IgD-negative memory B cell (primary cell): ENCODE measurements at regions not wholly inside any gene's neighbourhood (a gene's known extent, or its start where the extent isn't known, plus 50 kb on each side); places are given as distances from the start of the nearest gene placed in this dataset.

Experiments used
- H3K27ac Mint-ChIP-seq, 3 donors: one replicate each; pipeline ENCODE4 v1.8.0; 2020 to 2022; ENCODE audit warnings: mild to moderate bottlenecking in 3 of 3, mixed read lengths in 3 of 3, moderate library complexity in 1 of 3
- H3K27me3 Mint-ChIP-seq: one replicate; pipeline ENCODE4 v1.8.0; 2021; ENCODE audit warnings: mixed read lengths
- H3K36me3 Mint-ChIP-seq: one replicate; pipeline ENCODE4 v1.8.0; 2020; ENCODE audit warnings: mild to moderate bottlenecking, mixed read lengths
- H3K4me1 Mint-ChIP-seq, 3 donors: one replicate each; pipeline ENCODE4 v1.8.0; 2020 to 2022; ENCODE audit warnings: mixed read lengths in 3 of 3, mild to moderate bottlenecking in 1 of 3
- H3K4me3 Mint-ChIP-seq, 4 donors: one replicate each; pipeline ENCODE4 v1.8.0; 2020 to 2022; ENCODE audit warnings: mild to moderate bottlenecking in 4 of 4, mixed read lengths in 4 of 4, moderate library complexity in 3 of 4
- H3K9me3 Mint-ChIP-seq, 3 donors: one replicate each; pipeline ENCODE4 v1.8.0; 2020 to 2021; ENCODE audit warnings: mixed read lengths in 3 of 3, mild to moderate bottlenecking in 1 of 3

DNA sequence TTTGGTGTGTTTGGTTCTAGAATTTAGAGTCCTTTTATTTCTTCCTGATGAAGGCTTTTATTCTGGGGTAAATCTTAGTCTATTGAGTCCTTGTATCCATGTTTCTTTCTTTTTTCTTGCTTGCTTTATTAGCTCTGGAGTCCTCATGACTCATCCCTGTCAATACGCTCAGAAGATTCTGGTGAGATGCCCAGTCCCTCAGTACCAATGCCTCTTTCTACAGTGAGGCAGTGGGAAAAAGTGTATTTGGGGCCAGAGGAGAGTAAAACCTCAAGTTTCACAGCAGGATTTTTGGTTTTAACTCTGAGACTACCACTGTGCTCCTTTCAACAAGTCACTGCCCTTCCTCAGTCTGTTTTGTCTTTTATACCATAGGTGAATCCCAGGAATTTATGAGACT is 368.0 kb downstream of the GBA3 start:
- Mint-ChIP-seq H3K27me3 (no peaks in the 10 kb centered on the region), H3K9me3 (peaks cover 0 to 18% (median 1%) of the 10 kb centered on the region in 3 donors), H3K27ac (no peak overlapping the region), H3K36me3 (no peaks in the 10 kb centered on the region), H3K4me1 (no peaks in the 10 kb centered on the region), H3K4me3 (no peak overlapping the region)

DNA sequence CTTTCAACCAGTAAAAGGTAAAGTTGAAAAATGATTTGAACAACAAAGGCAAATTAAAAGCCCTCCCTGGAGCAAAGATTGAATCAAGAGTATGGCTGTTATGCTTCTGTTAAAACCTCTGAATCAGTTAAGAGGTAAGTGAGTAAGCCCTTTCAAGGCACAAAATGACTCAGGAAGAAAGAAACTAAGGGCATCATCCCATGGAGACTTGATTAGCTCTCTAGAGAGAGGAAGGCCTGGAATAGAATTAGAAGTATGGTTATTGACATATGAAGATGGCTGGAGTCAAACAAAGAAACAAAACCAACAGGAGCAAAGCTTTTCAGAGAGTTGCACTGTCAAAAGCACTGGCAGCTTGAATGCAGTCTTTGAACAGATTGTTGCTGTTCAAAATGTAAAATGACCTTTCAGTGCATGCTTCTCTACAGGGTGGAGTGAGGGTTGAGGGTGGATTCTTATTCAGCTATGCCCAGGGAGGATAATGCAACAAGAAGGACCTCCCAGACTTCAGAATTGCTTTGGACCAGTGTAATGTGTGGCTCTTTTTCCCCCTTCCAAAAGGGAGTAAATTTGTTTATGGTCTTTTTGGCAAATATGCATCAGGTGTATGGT is 365.5 kb downstream of the GBA3 start:
- Mint-ChIP-seq H3K27ac (no peak overlapping the region), H3K27me3 (no peaks in the 10 kb centered on the region), H3K4me1 (no peaks in the 10 kb centered on the region), H3K36me3 (no peaks in the 10 kb centered on the region), H3K9me3 (peaks cover 0 to 23% (median 1%) of the 10 kb centered on the region in 3 donors), H3K4me3 (no peak overlapping the region)

DNA sequence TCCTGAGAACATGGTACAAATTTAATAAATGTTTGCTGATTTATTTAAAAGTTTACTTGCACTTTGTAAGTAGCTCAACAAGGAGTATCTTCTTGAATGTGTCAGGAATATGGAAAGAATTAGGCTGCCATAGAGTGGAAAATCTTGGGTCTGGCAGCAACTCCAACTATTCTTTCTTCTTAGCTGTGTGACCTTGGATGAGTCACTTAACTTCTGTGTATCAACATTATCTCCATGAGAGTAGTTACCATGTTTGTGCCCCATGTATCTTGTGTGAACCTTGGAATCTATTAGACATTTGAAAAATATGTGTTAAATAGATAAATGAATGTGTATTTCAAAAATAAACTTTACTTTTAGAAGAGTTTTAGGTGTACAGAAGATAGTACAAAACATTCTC is 348.8 kb downstream of the GBA3 start:
- Mint-ChIP-seq H3K9me3 (peaks cover 0 to 12% (median 7%) of the 10 kb centered on the region in 3 donors), H3K4me3 (no peak overlapping the region), H3K27ac (no peak overlapping the region), H3K27me3 (no peaks in the 10 kb centered on the region), H3K4me1 (no peaks in the 10 kb centered on the region), H3K36me3 (no peaks in the 10 kb centered on the region)

DNA sequence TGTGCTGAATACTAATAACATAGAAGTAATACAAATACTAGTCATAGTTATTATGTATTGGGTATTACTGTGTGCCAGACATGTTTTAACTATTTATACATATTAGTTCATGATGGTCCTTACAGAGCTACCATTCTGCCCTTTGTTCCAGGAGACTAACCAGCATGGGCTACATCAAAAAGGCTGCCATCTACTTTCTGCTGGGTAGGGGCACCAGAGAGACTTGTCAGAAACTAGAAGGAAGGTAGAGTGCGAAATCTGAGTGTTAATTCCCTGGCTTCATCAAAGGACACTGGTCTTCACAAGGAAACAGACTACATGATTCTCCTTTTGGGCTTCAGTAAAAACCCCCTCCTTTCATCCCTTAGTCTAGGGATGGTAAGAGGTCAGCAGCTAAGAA is 347.8 kb downstream of the GBA3 start:
- peaks cover 0 to 7% (median 5%) of the 10 kb centered on the region in 3 donors for H3K9me3 Mint-ChIP-seq
- H3K36me3 Mint-ChIP-seq, result no peaks in the 10 kb centered on the region
- no peak overlapping the region for H3K27ac Mint-ChIP-seq
- H3K4me1 Mint-ChIP-seq, result no peaks in the 10 kb centered on the region
- no peak overlapping the region for H3K4me3 Mint-ChIP-seq
- no peaks in the 10 kb centered on the region for H3K27me3 Mint-ChIP-seq

DNA sequence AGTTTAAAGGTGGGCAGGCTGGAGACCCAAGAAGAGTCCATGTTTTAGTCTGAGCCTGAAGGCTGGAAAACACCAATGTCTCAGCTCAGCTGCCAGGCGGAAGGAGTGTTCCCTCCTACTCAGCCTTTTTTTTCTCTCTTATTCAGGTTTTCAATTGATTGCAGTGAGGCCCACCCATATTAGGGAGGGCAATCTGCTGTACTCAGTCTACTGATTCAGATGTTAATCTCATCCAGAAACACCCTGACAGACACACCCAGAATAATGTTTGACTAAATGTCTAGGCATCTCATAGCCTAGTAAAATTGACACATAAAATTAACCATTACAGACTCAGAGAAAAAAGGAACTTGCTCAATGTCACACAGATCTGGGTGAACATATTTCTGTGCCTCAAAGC is 347.1 kb downstream of the GBA3 start:
- Mint-ChIP-seq H3K4me3 (no peak overlapping the region), H3K4me1 (no peaks in the 10 kb centered on the region), H3K27ac (no peak overlapping the region), H3K9me3 (peaks cover 0 to 7% (median 5%) of the 10 kb centered on the region in 3 donors), H3K27me3 (no peaks in the 10 kb centered on the region), H3K36me3 (no peaks in the 10 kb centered on the region)

DNA sequence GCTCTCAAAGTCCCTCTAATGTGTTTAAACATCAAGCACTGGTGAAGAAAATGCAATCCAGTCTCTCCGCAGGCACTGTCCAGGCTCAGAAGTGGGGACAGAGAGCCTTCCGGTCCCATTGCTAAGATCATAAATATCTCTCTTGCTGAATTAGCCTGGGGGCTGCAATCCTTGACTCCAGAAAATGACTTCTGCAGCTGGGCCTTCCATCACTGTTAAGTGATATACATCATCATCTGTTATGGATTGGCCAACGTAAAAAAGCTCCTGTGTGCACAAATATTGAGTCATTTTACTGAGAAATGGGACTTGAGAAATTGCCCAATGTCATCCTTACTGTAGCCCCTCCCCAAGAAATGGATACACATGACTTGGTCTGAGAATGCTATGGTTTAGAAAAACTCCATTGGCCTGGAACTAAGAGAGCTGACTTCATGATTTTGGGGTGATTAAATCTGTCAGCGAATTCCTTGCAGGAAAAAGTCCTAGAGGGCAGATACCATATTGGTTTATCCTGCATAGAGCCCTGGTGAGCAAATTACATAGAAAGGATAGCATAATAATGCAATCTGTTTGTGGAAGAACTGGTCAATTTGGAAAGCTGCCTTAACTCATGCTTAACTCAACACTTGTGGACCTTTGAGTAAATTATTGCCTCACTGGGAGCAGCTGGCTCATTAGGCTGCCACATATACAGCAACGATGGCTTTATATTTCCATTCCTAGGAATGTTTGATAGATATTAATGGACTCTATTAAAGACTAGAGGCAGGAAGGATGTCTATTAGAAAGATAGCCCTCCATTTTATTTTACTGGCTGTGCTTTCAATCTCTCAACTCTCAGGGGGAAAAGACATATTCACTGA is 346.1 kb downstream of the GBA3 start:
- no peaks in the 10 kb centered on the region for H3K4me1 Mint-ChIP-seq

DNA sequence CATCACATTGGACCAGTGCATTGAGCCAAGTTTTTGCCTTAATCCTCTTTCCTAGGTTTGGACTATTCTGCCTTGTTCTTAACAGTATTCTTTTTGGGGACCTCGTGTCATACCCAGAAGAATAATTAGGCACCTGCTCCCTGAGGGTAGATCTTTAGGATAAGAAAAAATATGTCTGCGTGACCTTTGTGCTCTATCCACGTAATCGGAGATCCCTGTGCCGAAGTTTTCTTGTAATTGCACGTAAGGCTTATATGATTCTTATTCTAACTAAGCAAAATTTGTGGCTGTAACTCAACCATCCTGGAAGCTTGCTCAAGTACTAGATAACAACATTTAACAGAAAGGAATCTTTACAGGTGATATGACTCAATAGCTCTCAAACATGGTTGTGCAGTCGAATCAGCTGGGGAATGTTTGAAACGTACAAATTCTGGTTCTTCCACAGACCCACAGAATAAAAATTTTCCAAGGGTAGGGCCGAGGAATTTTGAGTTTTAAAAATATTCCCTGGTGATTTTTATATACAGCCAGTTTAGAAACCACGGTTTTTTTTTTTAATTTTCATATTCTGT is 344.3 kb downstream of the GBA3 start:
- Mint-ChIP-seq H3K36me3 (no peaks in the 10 kb centered on the region), H3K4me1 (no peaks in the 10 kb centered on the region), H3K4me3 (no peak overlapping the region), H3K27ac (no peak overlapping the region), H3K9me3 (peaks cover 2 to 7% (median 3%) of the 10 kb centered on the region in 3 donors), H3K27me3 (no peaks in the 10 kb centered on the region)

More for the DNA sequence above, 346.1 kb downstream of the GBA3 start:
- Mint-ChIP-seq H3K4me3 (no peak overlapping the region), H3K27ac (no peak overlapping the region), H3K36me3 (no peaks in the 10 kb centered on the region), H3K27me3 (no peaks in the 10 kb centered on the region), H3K9me3 (peaks cover under 1 to 7% (median 5%) of the 10 kb centered on the region in 3 donors)

DNA sequence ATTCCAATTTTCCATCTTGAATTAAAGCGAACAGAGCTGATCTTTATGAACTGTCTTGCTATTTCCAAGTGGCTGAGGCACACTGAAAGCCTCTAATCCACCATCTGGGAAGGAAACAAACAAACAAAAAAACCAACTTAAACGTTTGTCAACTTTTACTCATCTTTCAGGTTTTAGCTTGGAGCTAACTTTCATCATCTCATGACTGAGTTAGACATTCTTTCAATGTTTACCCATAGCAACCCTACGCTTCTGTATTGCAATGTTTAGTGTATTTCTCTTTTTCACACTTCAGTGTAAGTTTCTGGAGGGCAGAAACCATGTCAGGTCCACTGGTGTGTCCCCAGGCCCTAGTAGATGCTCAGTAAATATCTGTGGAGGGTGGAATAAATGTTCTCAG is 343.8 kb downstream of the GBA3 start:
- Mint-ChIP-seq H3K4me3 (no peak overlapping the region), H3K36me3 (no peaks in the 10 kb centered on the region), H3K4me1 (no peaks in the 10 kb centered on the region), H3K27me3 (no peaks in the 10 kb centered on the region), H3K27ac (no peak overlapping the region), H3K9me3 (peaks cover 2 to 7% (median 2%) of the 10 kb centered on the region in 3 donors)

DNA sequence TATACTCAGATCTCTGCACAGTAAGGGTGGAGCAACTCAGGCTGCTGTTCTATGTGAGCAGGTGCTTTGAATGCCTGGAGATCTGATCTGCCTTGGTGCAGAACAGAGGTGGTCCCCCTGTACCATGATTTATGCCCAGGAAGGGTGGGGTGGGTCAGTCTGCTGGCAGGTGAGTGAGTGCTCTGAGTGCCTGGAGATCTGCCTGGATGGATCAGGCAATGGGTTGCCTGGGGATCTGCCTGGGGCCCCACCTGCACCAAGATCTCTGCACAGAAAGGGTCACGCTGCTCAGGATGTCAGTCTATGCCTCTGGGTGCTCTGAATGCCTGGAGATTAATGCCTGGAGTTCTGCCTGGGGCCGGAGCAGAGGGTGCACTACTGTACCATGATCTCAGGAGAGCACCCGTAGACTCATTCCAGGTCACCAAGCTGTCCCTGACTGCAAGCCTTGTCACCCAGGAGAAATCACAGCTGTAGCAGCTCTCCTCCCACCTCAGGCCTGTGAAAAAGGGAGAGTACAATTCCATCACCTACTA is 342.9 kb downstream of the GBA3 start:
- Mint-ChIP-seq H3K9me3 (peaks cover 2 to 7% (median 2%) of the 10 kb centered on the region in 3 donors), H3K36me3 (no peaks in the 10 kb centered on the region), H3K4me3 (no peak overlapping the region), H3K27me3 (no peaks in the 10 kb centered on the region), H3K4me1 (no peaks in the 10 kb centered on the region), H3K27ac (no peak overlapping the region)

DNA sequence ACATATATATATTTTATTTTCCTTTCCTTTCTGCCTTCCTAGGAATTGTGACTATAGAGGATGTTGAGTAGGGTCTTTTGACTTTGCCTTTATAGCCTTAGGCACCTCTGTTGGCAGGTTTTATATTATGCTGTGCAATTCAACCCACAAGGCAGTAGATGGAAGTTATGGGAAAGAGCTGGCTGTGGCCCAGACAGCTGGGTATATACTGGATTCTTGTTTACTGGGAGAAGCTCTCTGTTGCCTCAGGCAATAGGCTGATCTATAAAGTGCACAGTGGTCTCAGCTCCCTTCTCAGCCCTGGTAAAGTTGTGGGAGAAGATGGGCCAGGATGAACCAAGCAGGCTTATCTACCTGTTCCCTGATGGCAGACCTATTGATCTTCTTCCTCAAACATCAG is 342.0 kb downstream of the GBA3 start:
- Mint-ChIP-seq H3K27ac (no peak overlapping the region), H3K4me3 (no peak overlapping the region), H3K4me1 (no peaks in the 10 kb centered on the region), H3K9me3 (peaks cover 0 to 7% (median 2%) of the 10 kb centered on the region in 3 donors), H3K36me3 (no peaks in the 10 kb centered on the region), H3K27me3 (no peaks in the 10 kb centered on the region)

DNA sequence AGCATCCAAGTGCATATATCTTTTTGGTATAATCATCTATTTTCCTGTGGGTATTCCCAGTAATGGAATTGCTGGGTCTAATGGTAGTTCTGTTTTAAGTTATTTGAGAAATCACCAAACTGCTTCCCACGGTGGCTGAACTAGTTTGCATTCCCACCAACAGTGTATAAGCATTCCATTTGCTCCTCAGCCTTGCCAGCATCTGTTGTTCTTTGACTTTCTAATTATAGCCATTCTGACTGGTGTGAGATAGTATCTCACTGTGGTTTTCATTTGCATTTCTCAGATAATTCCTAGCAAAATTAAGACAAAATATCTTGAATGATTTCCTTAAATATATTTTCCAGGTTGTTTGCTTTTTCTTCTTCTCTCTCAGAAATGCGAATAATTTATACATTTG is 341.1 kb downstream of the GBA3 start:
- Mint-ChIP-seq H3K4me1 (no peaks in the 10 kb centered on the region), H3K9me3 (peaks cover 0 to 4% (median 2%) of the 10 kb centered on the region in 3 donors), H3K36me3 (no peaks in the 10 kb centered on the region), H3K27ac (no peak overlapping the region), H3K4me3 (no peak overlapping the region), H3K27me3 (no peaks in the 10 kb centered on the region)

DNA sequence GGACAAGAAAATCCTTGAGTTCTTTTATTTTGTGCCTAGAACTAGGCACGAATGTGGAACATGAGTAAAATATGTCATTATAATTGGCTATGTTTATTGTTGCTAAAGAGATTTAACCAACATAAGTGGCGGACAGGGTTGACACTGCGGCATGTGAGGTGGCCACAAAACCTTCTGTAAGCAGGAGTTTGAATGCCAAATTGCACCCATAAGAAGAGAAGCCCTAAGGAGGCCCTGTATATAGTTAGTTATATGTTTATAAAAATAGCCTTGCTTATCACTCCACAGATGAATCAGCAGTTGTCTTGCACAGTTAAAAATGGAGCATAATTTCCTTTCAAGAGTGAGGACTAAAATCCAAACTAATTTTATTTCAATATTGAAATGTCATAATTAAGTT is 336.1 kb downstream of the GBA3 start:
- Mint-ChIP-seq H3K4me1 (no peaks in the 10 kb centered on the region), H3K4me3 (no peak overlapping the region), H3K36me3 (peaks cover 1% of the 10 kb centered on the region), H3K27ac (no peak overlapping the region), H3K27me3 (no peaks in the 10 kb centered on the region), H3K9me3 (peaks cover 0 to 3% (median 1%) of the 10 kb centered on the region in 3 donors)

DNA sequence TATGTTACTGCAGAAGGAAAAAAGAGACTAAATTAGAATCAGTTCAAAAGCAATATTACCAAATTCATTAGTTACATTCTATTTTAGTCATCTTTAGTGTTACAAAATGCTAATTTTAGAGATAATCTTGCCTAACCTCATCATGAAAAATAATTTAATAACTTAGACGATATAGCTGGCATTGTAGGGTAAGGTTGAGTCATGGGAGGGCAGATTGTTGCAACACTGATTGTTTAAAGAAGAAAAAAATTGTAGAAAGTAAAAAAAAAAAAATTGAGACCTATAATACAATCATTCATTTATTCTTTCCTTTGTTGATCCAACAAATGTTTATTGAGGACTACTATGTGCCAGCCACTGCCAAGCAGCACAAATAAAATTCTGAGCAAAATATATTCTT is 330.9 kb downstream of the GBA3 start:
- Mint-ChIP-seq H3K27me3 (no peaks in the 10 kb centered on the region), H3K4me3 (no peak overlapping the region), H3K9me3 (peaks cover 0 to 13% (median 2%) of the 10 kb centered on the region in 3 donors), H3K27ac (no peak overlapping the region), H3K36me3 (peaks cover 1% of the 10 kb centered on the region), H3K4me1 (no peaks in the 10 kb centered on the region)

DNA sequence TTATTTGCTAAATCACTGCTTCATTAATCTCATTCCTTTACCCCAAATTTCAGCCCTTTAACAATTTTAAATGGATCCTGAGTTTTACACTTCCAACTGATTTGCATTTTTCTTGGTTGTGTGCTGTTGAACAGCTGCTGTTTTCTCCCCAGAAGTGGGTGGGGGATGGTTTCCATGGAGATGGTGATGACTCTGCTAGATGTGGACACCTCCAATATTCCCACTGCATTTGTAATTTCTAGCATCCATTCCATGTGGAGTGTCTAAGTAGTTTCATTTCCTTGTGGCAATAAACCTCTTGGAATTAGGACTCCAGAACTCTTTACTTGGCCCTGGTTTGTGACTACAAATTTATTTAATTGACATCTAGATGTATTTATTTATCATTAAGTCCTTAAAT is 330.4 kb downstream of the GBA3 start:
- H3K4me1 Mint-ChIP-seq, result no peaks in the 10 kb centered on the region
- peaks cover 0 to 13% (median 2%) of the 10 kb centered on the region in 3 donors for H3K9me3 Mint-ChIP-seq
- H3K27me3 Mint-ChIP-seq, result no peaks in the 10 kb centered on the region
- no peak overlapping the region for H3K4me3 Mint-ChIP-seq
- H3K27ac Mint-ChIP-seq, result no peak overlapping the region
- H3K36me3 Mint-ChIP-seq, result peaks cover 1% of the 10 kb centered on the region

DNA sequence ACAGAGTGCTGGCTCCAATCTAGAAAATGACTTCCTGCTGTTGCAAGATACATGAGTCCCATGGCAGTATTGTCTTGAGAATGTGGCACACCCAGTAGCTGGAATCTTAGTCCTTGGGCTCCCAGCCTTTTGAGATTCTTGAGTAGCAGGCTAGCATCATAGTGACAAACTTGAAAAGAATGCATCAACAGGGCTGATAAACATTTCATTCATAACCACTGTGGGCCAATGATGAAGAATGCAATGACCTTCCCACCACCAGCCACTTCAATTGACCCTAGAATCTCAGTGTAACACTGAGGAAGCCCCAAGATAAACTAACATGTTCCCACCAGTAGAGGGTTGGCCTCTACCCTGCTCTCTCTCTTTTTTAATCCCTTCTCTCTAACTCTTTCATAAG is 329.3 kb downstream of the GBA3 start:
- Mint-ChIP-seq H3K36me3 (no peaks in the 10 kb centered on the region), H3K4me1 (no peaks in the 10 kb centered on the region), H3K9me3 (peaks cover 0 to 13% (median 2%) of the 10 kb centered on the region in 3 donors), H3K27me3 (no peaks in the 10 kb centered on the region), H3K4me3 (no peak overlapping the region), H3K27ac (no peak overlapping the region)
